Endothelial cell (in vitro differentiated cells): ENCODE measurements at regions not wholly inside any gene's neighbourhood (a gene's known extent, or its start where the extent isn't known, plus 50 kb on each side); places are given as distances from the start of the nearest gene placed in this dataset.

ENCODE experiments used
- DNase-seq: peaks from one replicate; pipeline ENCODE4 v3.0.0; 2021; ENCODE audit warnings: low spot score
- H3K27ac Mint-ChIP-seq: one replicate; pipeline ENCODE4 v1.8.0; 2021; ENCODE audit warnings: mixed read lengths, inconsistent platforms; ENCODE audit not compliant: unreplicated experiment
- H3K27me3 Mint-ChIP-seq: one replicate; pipeline ENCODE4 v1.8.0; 2021; ENCODE audit warnings: mild to moderate bottlenecking, moderate library complexity, mixed read lengths, inconsistent platforms; ENCODE audit not compliant: unreplicated experiment
- H3K36me3 Mint-ChIP-seq: one replicate; pipeline ENCODE4 v1.8.0; 2021; ENCODE audit warnings: mild to moderate bottlenecking, low read depth, mixed read lengths, inconsistent platforms; ENCODE audit not compliant: unreplicated experiment
- H3K4me1 Mint-ChIP-seq: one replicate; pipeline ENCODE4 v1.8.0; 2021; ENCODE audit warnings: mild to moderate bottlenecking, mixed read lengths, inconsistent platforms; ENCODE audit not compliant: unreplicated experiment
- H3K4me3 Mint-ChIP-seq: one replicate; pipeline ENCODE4 v1.8.0; 2021; ENCODE audit warnings: mild to moderate bottlenecking, mixed read lengths, inconsistent platforms; ENCODE audit not compliant: unreplicated experiment
- H3K9me3 Mint-ChIP-seq: one replicate; pipeline ENCODE4 v1.8.0; 2021; ENCODE audit warnings: mixed read lengths, inconsistent platforms; ENCODE audit not compliant: unreplicated experiment
- TF ChIP-seq, protein P1 (sequence below): fragments of 200-600 bp; sonication (generic); IDR thresholded peaks from one replicate; pipeline ENCODE4 v1.5.0; 2021; ENCODE audit warnings: antibody characterized with exemption; ENCODE audit not compliant: unreplicated experiment

DNA sequence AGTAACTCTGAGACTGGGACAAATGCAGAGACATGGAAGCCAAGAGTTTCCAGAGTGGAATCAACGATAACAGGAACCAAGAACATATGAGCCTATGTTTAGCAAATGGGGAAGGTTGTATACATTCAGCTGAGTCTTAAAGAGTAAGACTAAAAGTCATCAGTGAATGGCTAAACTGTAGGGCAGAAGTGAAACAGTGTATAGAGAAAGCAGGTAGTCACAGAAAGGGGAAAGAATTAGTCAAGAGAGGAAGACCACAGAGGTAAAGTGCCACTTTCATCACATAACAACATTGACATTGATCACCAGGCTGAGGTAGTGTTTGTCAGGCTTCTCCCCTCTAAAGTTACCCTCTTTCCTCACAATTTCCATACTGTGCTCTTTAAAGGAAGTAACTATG is 306.5 kb upstream of the SPTLC3 start:
- TF ChIP-seq, protein P1, sequence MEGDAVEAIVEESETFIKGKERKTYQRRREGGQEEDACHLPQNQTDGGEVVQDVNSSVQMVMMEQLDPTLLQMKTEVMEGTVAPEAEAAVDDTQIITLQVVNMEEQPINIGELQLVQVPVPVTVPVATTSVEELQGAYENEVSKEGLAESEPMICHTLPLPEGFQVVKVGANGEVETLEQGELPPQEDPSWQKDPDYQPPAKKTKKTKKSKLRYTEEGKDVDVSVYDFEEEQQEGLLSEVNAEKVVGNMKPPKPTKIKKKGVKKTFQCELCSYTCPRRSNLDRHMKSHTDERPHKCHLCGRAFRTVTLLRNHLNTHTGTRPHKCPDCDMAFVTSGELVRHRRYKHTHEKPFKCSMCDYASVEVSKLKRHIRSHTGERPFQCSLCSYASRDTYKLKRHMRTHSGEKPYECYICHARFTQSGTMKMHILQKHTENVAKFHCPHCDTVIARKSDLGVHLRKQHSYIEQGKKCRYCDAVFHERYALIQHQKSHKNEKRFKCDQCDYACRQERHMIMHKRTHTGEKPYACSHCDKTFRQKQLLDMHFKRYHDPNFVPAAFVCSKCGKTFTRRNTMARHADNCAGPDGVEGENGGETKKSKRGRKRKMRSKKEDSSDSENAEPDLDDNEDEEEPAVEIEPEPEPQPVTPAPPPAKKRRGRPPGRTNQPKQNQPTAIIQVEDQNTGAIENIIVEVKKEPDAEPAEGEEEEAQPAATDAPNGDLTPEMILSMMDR, result no peak
- no peaks in the 10 kb centered on the region for H3K4me1 Mint-ChIP-seq
- H3K27ac Mint-ChIP-seq, result no peak overlapping the region
- no peaks in the 10 kb centered on the region for H3K9me3 Mint-ChIP-seq
- H3K36me3 Mint-ChIP-seq, result no peaks in the 10 kb centered on the region
- no peaks in the 10 kb centered on the region for H3K27me3 Mint-ChIP-seq
- DNase-seq, result no peak
- H3K4me3 Mint-ChIP-seq, result no peak overlapping the region

DNA sequence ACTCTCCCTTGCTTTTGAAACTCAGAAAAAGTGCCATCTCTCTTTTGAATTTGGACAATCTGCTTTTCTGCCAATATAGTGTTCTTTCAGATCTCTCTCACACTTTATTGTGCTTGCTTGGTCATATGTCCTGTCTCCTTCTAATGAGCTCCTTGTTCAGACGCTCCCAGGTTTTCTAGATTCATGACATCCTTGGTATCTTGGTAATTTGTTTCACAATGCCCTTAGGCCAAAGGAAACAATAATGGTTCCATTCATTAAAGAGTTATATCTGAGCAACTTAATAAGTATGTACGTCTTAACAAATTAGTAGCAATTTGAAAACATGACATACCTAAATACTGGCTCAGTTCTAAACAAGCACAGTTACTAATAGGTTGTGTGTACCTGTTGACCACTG is 293.4 kb upstream of the SPTLC3 start:
- no peak overlapping the region for H3K4me3 Mint-ChIP-seq
- DNase-seq, result no peak
- no peaks in the 10 kb centered on the region for H3K9me3 Mint-ChIP-seq
- H3K27me3 Mint-ChIP-seq, result no peaks in the 10 kb centered on the region
- TF ChIP-seq, protein P1, result no peak
- H3K4me1 Mint-ChIP-seq, result no peaks in the 10 kb centered on the region
- no peak overlapping the region for H3K27ac Mint-ChIP-seq
- H3K36me3 Mint-ChIP-seq, result no peaks in the 10 kb centered on the region

DNA sequence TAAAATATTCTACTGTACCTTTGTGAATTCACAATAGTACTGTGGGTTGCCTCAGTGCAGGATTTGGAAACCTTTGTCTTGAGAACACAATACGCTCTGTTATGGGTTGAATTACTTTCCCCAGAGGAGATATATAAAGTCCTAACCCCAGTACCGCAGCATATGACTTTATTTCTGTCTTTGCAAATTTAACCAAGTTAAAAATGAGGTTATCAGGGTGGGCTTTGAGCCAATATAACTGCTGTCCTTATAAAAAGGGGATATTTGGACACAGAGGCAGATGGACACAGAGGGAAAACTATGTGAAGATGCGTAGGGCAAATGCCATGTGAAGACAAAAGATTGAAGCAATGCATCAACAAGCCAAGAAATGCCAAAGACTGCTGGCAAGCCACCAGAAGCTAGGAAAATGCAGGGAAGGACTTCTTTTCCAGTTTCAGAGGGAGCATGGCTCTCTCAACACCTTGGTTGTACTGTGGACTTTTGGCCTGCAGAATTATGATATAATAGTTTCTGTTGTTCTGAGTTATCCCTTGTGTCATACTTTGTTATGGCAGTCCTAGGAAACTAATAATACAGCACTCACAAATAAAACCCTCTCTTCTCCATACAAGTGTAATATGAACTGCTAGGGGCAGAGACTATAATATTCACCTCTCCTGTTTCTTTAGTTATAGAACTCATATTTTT is 292.6 kb upstream of the SPTLC3 start:
- Mint-ChIP-seq H3K27me3 (no peaks in the 10 kb centered on the region), H3K4me3 (no peak overlapping the region), H3K9me3 (no peaks in the 10 kb centered on the region), H3K36me3 (no peaks in the 10 kb centered on the region), H3K4me1 (no peaks in the 10 kb centered on the region), H3K27ac (no peak overlapping the region)
- TF ChIP-seq, protein P1, result no peak
- no peak for DNase-seq

DNA sequence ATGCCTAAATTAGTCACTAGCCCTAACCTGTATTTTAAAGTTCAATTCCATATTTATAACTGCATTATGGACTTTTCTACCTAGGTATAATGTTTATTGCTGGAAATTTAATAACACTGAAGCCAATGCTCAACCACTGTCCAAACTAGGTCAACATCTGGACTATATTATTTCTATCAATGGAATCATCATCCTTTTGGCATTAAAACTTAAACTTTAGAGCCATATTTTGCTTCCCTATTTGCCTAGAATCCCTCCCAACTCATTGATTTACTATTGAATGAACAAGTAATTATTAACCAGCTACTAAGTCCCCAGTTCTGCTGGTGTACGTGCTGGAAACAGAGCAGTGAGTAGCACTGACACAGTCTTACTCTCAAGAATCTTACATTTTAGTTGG is 291.7 kb upstream of the SPTLC3 start:
- DNase-seq, result no peak
- Mint-ChIP-seq H3K9me3 (no peaks in the 10 kb centered on the region), H3K4me1 (no peaks in the 10 kb centered on the region), H3K4me3 (no peak overlapping the region), H3K27me3 (no peaks in the 10 kb centered on the region), H3K27ac (no peak overlapping the region), H3K36me3 (no peaks in the 10 kb centered on the region)
- TF ChIP-seq, protein P1, result no peak

DNA sequence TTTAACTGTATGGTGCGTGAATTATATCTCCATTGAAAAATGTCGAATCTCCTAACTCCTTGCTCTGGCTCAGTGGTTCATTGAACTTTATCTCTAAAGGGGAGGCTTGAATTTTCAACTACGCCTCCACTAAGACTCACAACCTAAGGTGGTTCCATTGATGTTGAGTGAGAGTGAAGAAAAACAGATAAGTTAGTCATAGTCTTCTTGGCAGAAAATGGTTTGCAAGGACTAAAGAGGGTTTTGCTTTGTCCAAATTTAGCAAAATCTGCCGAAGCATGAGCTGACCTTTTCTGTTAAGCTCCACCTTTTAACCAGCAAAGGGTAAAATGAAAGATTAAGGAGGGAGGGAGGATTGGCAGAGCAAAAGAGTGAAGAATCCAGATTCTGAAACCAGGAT is 290.2 kb upstream of the SPTLC3 start:
- no peaks in the 10 kb centered on the region for H3K27me3 Mint-ChIP-seq
- no peaks in the 10 kb centered on the region for H3K4me1 Mint-ChIP-seq
- no peaks in the 10 kb centered on the region for H3K36me3 Mint-ChIP-seq
- H3K27ac Mint-ChIP-seq, result no peak overlapping the region
- TF ChIP-seq, protein P1, result no peak
- H3K4me3 Mint-ChIP-seq, result no peak overlapping the region
- no peak for DNase-seq
- H3K9me3 Mint-ChIP-seq, result no peaks in the 10 kb centered on the region
